Hypothalamus (tissue), 51 donors: ENCODE measurements at regions not wholly inside any gene's neighbourhood (a gene's known extent, or its start where the extent isn't known, plus 50 kb on each side); places are given as distances from the start of the nearest gene placed in this dataset.
"Not testable (repeated sequence)": the region's sequence is repeated elsewhere in the genome, so short reads cannot be mapped to it uniquely, and the experiment has no call there.

Experiments
- DNase-seq, 51 donors: peaks; one replicate each; lab custom pipeline; 2025; lab: John Stamatoyannopoulos, UW

DNA sequence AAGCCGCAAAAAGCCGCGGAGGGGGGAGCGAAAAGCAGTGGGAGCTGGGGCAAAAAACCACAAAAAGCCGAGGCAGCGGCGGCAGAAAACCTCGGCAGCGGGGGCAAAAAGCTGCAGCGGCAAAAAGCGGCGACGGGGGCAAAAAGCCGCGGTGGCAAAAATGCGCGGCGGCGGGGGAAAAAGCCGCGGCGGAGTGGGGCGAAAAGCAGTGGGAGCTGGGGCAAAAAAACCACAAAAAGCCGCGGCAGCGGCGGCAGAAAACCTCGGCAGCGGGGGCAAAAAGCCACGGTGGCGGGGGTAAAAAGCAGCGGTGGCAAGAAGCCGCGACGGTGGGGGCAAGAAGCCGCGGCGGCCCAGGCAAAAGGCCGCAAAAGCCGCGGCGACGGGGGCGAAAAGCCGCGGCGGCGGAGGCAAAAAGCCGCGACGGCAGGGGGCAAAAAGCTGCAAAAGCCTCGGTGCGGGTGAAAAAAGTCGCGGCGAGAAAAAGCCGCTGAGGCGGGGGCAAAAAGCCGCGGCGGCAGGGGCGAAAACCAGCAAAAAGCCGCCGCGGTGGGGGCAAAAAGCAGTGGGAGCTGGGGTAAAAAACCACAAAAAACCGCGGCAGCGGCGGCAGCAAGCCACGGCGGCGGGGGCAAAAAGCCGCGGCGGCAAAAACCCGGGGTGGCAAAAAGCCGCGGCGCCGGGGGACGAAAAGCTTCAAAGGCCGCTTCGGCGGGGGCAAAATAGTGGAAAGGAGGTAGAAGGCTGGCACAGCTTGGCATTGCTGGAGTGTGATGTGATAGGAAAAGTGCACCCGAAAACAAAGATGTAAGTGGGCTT, 135.9 kb downstream of the ZNF92 start:
- peak in 1 of 51 donors; percentile 2 for DNase-seq

DNA sequence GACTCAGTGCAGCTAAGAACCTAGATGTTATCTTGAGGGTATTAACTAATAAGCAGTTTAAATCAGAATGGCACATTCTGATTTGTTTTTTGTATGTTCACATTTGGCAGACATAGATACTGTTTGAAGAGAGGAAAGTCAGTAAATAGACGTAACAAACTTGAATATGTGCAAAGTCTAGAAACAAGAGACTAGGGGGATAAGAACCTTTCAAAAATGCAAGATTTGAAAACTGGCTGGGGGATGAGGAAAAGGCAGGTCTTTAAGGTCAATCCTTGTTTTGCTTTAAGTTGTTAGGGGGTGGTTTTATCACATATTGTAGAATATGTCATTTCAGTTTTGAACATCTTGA, 136.5 kb downstream of the ZNF92 start:
- not testable (repeated sequence) for DNase-seq

DNA sequence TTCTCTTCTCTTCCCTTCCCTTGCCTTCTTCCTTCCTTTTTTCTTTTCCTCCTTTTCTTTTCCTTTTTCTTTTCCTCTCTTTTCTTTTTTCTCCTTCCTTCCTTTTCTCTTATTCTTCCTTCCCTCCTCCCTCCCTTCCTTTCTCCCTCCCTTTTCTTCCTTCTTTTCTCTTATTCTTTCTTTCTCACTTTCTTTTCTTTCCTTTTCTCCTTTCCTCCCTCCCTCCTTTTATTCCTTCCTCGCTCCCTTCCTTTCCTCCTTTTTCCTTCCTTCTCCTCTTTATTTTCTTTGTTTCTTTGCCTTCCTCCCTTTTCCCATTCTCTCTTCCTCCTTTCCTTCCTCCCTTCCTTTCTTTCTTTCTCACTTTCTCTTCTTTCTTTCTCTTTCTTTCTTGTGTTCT, 146.1 kb downstream of the ZNF92 start:
- not testable (repeated sequence) for DNase-seq

DNA sequence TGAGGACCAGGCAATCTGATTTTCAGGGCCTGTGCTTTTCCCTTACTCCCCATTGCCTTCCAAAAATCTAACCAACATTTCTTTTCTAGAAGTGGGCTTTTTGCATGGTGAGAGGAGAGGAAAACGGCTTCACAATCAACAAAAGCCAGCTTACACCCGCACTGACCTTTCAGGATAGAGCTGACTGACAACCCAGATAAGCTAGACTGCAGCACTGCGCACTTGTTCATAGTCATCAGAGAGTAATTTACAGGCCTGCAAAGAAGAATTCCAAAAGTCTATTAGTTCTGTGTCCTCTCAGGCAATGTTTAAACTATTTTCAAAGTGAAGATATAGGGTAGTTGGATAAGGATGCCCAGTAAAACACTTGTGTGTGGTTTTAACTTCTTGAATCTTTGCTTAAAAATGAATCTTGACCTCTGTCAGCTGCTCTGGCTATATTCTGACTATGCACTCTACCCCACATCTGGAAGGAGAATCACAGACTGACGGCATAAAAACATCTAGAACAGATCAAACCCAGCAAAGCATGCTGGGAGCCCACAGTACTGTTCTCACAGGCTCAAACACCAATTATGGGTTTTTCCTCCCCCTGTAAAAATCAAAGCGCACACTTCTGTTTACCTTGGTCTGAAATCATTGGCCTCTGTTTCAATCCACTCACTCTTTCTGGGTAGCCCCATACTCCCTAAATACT, 172.0 kb downstream of the ZNF92 start:
- not testable (repeated sequence) for DNase-seq

DNA sequence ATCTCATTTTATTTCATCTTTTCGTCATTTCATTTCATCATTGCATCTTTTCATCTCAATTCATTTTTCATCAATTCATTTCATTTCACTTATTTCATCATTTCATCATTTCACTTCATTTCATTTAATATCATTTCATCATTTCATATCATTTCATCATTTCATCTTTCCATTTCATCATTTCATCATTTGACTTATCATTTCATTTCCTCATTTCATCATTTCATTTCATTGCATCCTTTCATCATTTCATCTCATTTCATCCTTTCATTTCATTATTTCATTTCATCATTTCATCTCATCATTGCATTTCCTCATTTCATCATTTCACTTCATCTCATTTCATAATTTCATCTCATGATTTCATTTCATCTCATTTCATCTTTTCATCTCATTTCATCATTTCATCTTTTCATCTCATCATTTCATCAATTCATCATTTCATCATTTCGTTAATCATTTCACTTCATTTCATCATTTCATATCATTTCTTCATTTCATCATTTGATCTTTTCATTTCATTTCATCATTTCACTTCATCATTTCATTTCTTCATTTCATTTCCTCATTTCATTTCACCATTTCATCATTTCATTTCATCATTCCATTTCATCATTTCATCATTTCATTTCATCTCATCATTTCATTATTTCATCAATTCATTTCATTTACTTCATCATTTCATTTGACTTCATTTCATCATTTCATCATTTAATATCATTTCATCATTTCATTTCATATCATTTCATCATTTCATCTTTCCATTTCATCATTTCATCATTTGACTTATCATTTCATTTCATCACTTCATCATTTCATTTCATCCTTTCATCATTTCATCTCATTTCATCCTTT, 176.2 kb downstream of the ZNF92 start:
- DNase-seq: not testable (repeated sequence)

DNA sequence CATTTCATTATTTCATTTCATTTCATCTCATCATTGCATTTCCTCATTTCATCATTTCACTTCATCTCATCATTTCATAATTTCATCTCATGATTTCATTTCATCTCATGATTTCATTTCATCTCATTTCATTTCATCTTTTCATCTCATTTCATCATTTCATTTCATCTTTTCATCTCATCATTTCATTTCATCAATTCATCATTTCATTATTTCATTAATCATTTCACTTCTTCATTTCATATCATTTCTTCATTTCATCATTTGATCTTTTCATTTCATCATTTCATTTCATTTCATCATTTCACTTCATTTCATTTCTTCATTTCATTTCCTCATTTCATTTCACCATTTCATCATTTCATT, 176.8 kb downstream of the ZNF92 start:
- not testable (repeated sequence) for DNase-seq

DNA sequence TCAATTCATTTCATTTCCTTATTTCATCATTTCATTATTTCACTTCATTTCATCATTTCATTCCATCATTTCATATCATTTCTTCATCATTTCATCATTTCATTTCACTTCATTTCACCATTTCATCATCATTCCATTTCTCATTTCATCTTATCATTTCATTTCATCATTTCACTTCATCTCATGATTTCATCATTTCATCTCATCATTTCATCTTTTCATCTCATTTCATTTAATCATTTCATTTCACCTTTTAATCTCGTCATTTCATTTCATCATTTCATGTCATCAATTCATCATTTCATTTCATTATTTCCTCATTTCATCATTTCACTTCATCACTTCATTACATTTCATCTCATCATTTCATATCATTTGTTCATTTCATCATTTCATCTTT, 177.4 kb downstream of the ZNF92 start:
- DNase-seq: not testable (repeated sequence)

DNA sequence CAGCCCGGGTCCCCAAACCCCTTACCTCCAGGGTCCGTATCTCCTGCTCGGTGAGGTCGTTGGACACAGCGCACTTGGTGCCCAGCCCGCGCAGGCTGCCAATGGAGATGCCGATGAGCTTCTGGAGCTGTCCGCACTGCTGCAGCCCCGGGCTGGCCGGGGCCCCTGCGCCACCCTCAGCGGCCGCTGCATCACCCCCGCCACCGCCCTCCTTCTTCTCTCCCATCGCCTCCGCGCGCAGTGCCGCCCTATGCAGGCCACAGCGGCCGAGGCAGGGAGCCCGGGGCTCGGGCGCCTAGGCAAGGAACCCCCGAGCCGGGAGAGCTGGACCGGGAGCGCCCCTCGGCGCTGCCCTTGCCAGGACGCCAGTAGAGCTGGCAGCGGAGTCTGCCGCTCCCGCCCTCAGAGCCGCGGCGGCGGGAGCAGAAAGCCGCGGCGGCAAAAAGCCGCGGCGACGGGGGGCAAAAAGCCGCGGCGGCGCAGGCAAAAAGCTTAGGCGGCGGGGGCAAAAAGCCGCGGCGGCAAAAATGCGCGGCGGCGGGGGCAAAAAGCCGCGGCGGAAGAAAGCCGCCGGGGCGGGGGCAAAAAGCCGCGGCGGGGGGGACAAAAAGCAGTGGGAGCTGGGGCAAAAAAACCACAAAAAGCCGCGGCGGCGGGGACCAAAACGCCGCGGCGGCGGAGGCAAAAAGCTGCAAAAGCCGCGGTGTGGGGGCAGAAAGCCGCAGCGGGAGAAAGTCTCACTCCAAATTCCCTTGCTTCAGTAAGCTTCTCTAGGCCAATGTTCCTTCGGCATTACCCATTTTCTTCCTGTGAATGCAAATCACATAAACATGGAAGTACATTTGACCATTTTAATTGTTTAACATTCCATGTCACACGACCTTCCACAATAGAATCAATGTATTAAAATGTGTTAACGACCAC, 181.2 kb downstream of the ZNF92 start:
- not testable (repeated sequence) for DNase-seq

DNA sequence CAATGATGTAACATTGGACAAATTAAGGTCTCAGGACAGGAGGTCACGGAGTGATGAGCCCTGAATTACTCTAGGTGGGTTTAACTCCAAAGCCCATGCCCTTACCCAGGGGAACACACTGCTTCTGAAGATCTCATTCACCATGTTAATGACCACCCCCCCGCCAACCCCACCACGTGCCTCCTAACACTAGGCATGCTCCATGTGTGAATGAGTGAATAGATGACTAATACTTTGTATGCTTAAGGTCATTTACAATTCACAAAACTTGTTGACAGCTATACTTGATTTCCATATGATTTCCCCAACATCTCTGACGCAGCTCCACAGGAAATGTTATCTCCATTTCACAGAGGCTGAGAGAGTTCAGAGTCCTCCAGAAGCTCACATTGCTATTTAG, 184.9 kb downstream of the ZNF92 start:
- not testable (repeated sequence) for DNase-seq

DNA sequence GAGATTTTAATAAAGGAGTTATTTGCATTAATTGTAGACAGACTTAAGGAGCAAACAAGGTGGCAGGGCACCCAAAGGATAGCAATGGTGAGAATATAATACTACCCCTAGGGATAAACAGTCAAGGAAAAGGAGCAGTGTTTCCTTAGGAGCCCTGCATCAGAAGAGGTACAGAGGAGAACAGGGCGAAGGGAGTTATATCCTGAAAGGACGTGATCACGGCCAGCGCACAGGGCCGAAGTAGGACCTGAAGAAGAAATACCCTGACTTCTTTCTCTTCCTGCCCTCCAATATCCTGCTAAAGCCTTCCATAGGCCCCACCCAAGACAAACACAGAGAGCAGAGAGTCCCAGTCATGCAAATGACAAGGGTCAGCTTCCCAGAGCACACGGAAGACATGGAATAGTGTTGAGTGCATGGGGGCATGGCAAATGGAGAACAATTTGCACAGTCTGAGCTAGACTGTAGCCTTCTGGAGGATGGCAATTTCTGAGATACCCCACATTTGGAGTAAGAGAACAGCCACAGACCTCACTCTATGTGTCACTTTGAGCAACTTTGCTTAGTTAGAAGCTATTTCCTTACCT, 188.2 kb downstream of the ZNF92 start:
- not testable (repeated sequence) for DNase-seq

DNA sequence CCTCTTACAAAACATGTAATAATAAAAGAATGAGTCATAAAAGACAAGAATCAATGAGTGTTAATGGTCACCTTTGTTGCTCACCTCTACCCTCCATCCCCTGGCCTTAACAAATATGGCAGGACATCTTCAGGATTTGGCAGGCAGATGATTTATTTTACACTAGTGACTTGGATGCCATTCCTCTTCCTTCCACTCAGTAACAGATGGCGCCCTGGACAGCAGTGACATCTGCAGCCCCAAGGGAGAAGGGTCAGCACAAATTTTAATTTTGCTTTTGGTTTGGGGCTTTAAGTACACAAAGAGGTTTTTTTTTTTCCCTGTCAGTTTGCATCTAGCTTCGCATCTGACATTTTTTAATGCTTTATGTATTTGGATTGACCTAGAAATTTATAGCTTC, 188.9 kb downstream of the ZNF92 start:
- not testable (repeated sequence) for DNase-seq

DNA sequence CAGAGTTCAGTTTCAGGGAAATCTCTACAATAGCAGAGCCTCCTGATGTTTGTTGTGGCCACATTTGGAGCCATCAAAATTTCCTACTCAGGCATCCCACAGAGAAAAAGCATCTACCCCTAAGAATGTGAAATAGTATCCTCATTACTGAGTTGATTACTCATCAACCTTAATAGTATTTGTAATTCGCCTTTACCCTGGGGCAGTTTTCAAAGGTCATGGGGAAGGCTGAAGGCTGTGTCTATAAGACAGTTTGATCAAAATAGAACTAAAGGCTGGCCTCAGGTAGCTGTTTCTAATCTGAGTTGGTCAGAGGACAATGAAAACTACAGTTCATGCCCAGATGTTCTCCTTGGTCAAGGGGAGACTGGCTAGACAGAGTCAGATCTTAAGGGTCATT, 189.7 kb downstream of the ZNF92 start:
- DNase-seq: not testable (repeated sequence)

DNA sequence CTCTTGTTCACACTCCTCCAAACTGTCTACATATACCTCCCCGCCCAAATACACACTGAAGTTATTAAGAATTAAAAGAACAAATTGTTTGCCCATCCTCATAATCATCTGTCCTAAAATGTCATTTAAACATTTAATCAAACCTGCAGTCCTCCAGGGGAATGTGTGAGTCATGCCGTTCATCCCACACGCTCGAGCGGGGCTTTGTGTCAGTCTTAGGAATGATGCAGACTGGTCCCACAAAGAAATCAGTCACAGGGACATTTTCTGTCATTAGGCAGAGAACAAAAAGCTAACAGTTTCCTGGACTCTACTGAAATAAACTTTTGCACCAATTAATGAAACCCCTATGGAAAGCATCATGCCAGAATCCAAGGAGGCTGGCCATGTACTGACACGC, 194.6 kb downstream of the ZNF92 start:
- DNase-seq: not testable (repeated sequence)

DNA sequence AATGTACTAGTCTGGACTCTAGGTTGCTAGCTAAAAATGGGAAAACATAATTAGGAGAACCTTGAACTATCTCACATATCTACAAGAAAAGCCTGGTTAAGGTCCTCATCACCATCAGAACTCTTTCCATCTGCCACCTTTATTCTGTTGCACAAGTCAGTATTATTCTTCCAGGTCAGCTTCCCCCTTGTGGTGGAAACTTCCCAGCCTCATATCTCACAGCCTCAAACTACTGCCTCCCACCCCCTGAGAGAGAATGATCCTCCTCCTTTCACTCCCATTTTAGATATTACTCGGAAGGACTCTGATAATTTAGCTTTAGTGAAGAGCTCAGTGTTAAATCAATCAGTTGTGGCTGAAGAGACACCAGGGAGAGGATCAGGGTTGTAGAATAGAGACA, 197.3 kb downstream of the ZNF92 start:
- not testable (repeated sequence) for DNase-seq

DNA sequence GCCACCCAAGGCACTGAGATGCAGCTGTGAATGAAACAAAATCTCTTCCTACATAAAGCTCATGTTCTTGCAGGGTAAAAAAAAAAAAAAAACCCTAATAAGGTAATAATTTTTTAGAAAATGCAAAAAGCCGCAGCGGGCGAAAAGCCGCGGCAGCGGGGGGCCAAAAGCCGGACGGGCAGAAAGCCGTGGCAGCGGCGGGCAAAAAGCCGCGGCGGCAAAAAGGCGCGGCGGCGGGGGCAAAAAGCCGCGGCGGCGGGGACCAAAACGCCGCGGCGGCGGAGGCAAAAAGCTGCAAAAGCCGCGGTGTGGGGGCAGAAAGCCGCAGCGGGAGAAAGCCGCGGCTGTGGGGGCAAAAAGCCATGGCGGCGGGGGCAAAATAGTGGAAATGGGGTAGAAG, 198.9 kb downstream of the ZNF92 start:
- not testable (repeated sequence) for DNase-seq

DNA sequence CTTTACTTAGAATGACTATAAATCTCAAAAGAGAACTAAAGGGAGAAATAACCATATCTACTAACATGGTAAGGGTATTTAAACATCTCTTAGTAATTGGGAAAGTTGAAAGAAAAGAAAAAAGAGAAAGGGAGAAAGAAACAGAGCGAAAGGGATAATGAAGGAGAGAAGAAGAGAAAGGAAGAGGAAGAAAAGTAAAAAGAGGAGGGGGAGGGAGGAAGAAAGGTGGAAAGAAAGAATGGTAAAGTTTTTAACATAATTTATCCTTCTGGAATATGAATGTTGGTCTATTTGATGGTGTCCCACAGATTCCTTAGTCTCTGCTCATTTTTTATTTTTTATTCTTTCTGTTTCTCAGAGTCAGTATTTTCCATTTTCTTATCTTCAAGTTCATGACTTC, 202.7 kb downstream of the ZNF92 start:
- not testable (repeated sequence) for DNase-seq

DNA sequence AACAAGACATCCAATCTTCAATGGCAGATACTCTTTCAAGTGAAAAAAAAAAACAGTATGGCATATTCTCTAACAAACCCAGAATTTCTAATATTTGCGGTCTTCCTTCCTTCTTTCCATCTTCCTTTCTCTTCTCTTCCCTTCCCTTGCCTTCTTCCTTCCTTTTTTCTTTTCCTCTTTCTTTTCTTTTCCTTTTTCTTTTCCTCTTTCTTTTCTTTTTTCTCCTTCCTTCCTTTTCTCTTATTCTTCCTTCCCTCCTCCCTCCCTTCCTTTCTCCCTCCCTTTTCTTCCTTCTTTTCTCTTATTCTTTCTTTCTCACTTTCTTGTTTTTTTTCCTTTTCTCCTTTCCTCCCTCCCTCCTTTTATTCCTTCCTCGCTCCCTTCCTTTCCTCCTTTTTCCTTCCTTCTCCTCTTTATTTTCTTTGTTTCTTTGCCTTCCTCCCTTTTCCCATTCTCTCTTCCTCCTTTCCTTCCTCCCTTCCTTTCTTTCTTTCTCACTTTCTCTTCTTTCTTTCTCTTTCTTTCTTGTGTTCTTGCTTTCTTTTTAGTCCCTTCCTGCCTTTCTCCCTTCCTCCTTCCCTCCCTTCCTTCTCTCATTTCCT, 209.0 kb downstream of the ZNF92 start:
- not testable (repeated sequence) for DNase-seq

DNA sequence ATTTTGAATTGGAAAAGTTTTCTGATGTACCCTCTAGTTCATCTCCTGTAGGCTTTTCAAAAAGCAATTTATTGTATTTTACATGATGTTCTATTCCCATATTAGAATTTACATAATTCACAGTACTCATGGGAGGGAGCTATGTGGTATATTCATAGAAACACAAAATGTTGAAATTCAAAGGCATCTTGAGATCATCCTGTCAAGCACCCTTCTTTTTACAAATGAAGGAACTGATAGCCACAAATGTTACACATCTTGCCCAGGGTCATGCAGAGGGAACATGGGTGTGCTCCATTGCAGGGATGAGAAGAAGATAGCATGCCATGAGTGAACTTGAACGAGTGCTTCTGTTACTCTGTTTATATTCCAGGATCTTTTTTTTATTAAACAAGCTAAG, 228.8 kb downstream of the ZNF92 start:
- not testable (repeated sequence) for DNase-seq

DNA sequence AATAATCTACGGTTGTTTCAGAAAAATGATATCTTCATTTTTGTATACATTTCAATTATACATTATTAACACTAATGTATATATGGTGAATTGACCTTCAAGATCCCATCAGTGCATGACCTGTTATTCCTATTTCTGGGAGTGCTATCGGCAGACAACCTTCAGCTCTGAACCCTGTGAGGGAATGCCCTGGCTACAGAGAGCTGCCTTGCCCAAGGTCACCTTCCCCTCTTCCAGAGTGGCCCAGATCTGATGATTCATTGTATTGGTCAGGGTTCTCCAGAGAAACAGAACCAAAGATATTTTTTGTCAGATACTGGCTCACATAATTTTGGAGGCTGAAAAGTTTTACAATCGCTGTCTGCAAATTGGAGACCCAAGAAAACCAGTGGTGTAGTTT, 235.5 kb downstream of the ZNF92 start:
- no peak for DNase-seq
